ENCODE measurements at regions not wholly inside any gene's neighbourhood (a gene's known extent, or its start where the extent isn't known, plus 50 kb on each side); places are given as distances from the start of the nearest gene placed in this dataset.

DNA sequence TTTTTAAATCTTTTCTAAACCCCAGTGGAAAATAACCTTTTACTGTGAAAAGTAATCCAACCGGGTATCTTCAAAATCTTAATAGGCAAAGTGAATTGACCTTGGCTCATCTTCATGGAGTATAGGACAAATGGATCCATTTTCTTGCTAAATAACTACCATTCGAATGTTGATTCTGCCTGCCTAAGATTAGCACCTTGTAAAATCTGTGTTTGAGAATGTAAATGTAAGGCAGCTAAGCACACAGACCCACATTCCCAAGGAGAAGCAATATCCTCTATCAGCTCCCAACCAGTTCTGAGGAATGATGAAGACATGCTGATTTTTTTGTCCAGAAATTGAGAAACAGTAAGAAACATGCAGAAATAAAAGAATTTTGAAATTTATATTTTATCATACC lies 509.8 kb upstream of the SMIM21 start:
- DNase-seq (no peak), ATAC-seq (no peak)
- intact Hi-C loops (cut with DNase I; ENCODE audit: low total_unique reads) (no loop called here), in situ Hi-C loops (cut with MboI; ENCODE audit: low sequenced_read_pairs in 4 of 4) (no loop called here)
- Histone ChIP-seq H3K4me3 (no peak overlapping the region), H3K9me3 (no peaks in the 10 kb centered on the region), H3K27me3 (no peaks in the 10 kb centered on the region), H3K27ac (no peak overlapping the region), H3K36me3 (no peaks in the 10 kb centered on the region), H3K4me1 (no peaks in the 10 kb centered on the region)
- TF ChIP-seq, protein P1, sequence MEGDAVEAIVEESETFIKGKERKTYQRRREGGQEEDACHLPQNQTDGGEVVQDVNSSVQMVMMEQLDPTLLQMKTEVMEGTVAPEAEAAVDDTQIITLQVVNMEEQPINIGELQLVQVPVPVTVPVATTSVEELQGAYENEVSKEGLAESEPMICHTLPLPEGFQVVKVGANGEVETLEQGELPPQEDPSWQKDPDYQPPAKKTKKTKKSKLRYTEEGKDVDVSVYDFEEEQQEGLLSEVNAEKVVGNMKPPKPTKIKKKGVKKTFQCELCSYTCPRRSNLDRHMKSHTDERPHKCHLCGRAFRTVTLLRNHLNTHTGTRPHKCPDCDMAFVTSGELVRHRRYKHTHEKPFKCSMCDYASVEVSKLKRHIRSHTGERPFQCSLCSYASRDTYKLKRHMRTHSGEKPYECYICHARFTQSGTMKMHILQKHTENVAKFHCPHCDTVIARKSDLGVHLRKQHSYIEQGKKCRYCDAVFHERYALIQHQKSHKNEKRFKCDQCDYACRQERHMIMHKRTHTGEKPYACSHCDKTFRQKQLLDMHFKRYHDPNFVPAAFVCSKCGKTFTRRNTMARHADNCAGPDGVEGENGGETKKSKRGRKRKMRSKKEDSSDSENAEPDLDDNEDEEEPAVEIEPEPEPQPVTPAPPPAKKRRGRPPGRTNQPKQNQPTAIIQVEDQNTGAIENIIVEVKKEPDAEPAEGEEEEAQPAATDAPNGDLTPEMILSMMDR (IDR thresholded peaks at IDR 0.05 in 4 of 5, conservative IDR thresholded peaks at IDR 0.05 in 1 of 5), result no peak
- no peak for TF ChIP-seq POLR2A (IDR thresholded peaks at IDR 0.05)

DNA sequence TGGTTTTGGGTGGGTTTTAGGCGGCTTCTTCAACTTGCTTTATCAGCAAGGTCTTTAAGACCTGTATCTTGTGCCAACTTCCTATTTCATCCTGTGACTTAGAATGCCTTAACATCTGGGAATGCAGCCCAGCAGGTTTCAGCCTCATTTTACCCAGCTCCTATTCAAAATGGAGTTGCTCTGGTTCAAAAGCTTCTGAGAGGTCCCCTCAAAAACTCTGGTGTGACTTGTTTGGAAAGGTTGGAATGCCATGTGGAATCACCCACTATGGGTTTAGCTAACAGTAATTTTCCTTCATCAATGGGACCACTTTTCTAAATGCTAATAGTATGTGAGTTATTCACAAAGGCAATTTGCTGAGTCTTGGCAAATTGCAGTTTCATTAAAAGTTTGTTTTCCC lies 509.4 kb upstream of the SMIM21 start:
- in situ Hi-C loops (cut with MboI; ENCODE audit: low sequenced_read_pairs in 4 of 4) (no loop called here), intact Hi-C loops (cut with DNase I; ENCODE audit: low total_unique reads) (no loop called here)
- no peaks in the 10 kb centered on the region for H3K4me1 ChIP-seq

DNA sequence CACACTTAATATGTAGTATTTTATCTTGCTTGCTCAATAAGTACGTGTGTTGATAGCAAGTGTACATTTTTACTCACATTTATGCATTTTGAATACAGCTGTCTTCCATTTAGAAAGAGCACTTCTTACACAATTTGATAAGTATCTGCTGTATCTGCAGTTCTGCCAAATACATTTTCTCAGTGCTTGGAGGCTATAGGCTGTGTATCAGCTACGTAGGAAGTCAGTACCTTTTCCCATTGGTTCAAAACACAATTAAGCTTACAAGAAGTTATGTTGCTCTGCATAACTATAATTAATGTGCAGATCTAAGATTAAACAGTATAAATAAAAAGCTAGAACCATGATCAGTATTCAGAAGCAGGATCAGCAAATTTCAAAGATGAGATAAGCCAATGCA lies 503.6 kb upstream of the SMIM21 start:
- TF ChIP-seq, protein P1 (IDR thresholded peaks at IDR 0.05 in 4 of 5, conservative IDR thresholded peaks at IDR 0.05 in 1 of 5), result no peak
- no peak for TF ChIP-seq POLR2A (IDR thresholded peaks at IDR 0.05)

More for the DNA sequence above, 509.4 kb upstream of the SMIM21 start:
- no peak overlapping the region for H3K4me3 ChIP-seq
- no peak for DNase-seq
- no peaks in the 10 kb centered on the region for H3K27me3 ChIP-seq
- H3K9me3 ChIP-seq, result no peaks in the 10 kb centered on the region
- H3K36me3 ChIP-seq, result no peaks in the 10 kb centered on the region
- no peak for TF ChIP-seq POLR2A (IDR thresholded peaks at IDR 0.05)
- TF ChIP-seq, protein P1 (IDR thresholded peaks at IDR 0.05 in 4 of 5, conservative IDR thresholded peaks at IDR 0.05 in 1 of 5), result no peak
- no peak overlapping the region for H3K27ac ChIP-seq
- no peak for ATAC-seq

DNA sequence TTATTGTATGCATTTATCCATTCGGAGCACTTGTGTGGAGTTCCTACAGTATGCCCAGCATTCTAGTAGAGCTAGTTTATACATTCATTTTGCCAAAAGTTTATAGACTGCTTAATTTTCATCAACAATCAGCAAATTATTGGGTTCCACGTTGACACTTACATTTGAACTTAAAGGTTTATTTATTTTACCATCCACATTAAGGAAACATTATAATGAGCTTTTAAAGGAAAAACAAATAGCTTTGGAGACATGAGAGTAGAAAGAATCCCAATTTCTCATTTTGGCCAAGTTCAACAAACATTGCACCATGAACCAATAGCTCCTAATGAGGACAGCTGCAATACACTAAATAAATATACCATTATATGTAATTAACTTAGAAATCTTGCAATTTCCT lies 501.2 kb upstream of the SMIM21 start:
- Histone ChIP-seq H3K9me3 (no peaks in the 10 kb centered on the region), H3K4me3 (no peak overlapping the region), H3K27ac (no peak overlapping the region), H3K4me1 (peaks cover 0 to under 1% of the 10 kb centered on the region in 2 donors), H3K27me3 (no peaks in the 10 kb centered on the region), H3K36me3 (no peaks in the 10 kb centered on the region)
- TF ChIP-seq, protein P1 (IDR thresholded peaks at IDR 0.05 in 4 of 5, conservative IDR thresholded peaks at IDR 0.05 in 1 of 5), result no peak
- TF ChIP-seq POLR2A (IDR thresholded peaks at IDR 0.05), result no peak
- in situ Hi-C loops (cut with MboI; ENCODE audit: low sequenced_read_pairs in 4 of 4) (no loop called here), intact Hi-C loops (cut with DNase I; ENCODE audit: low total_unique reads) (no loop called here)
- DNase-seq (no peak), ATAC-seq (no peak)

More for the DNA sequence above, 503.6 kb upstream of the SMIM21 start:
- H3K27ac ChIP-seq, result no peak overlapping the region
- no peaks in the 10 kb centered on the region for H3K4me1 ChIP-seq
- no peak overlapping the region for H3K4me3 ChIP-seq
- H3K27me3 ChIP-seq, result no peaks in the 10 kb centered on the region
- in situ Hi-C loops (cut with MboI; ENCODE audit: low sequenced_read_pairs in 4 of 4), result no loop called here
- no peaks in the 10 kb centered on the region for H3K9me3 ChIP-seq
- DNase-seq, result no peak
- no peak for ATAC-seq
- intact Hi-C loops (cut with DNase I; ENCODE audit: low total_unique reads), result no loop called here
- H3K36me3 ChIP-seq, result no peaks in the 10 kb centered on the region

DNA sequence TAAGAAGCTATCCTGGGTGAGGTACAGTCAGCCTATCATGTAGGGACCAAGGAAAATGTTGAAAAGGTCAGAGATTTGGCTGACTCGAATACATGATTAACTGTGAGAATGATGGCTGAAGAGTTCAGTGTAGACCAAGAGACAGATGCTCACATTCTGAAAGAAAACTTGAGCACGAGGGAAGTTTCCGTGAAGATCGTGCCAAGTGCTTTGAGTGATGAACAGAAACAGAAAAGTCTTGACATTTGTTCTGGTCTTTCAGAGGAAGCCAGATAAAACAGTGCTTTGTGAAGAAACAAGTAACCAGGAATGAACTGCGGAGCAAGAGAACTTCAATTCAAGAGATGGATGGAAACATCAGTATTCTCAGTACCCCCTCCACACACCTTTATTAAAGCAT lies 500.3 kb upstream of the SMIM21 start:
- in situ Hi-C loops (cut with MboI; ENCODE audit: low sequenced_read_pairs in 4 of 4), result no loop called here
- ATAC-seq (no peak), DNase-seq (no peak)
- intact Hi-C loops (cut with DNase I; ENCODE audit: low total_unique reads), result no loop called here
- H3K27me3 ChIP-seq, result no peaks in the 10 kb centered on the region
- peaks cover 4 to 6% of the 10 kb centered on the region in 2 donors for H3K4me1 ChIP-seq
- no peak overlapping the region for H3K27ac ChIP-seq
- no peaks in the 10 kb centered on the region for H3K36me3 ChIP-seq
- no peaks in the 10 kb centered on the region for H3K9me3 ChIP-seq
- H3K4me3 ChIP-seq, result no peak overlapping the region
- TF ChIP-seq POLR2A (IDR thresholded peaks at IDR 0.05), result no peak
- TF ChIP-seq, protein P1 (IDR thresholded peaks at IDR 0.05 in 4 of 5, conservative IDR thresholded peaks at IDR 0.05 in 1 of 5), result no peak
